Upper lobe of right lung (tissue), 1 donor: ENCODE measurements at regions not wholly inside any gene's neighbourhood (a gene's known extent, or its start where the extent isn't known, plus 50 kb on each side); places are given as distances from the start of the nearest gene placed in this dataset.

Source experiments
- ATAC-seq: fragments of 200-7000 bp; cut with Tn5 transposase; one replicate; pipeline ENCODE4 v1.9.1; 2020; ENCODE audit warnings: mild to moderate bottlenecking, moderate library complexity
- DNase-seq: peaks from one replicate; pipeline ENCODE4 v3.0.0-alpha.2; 2020
- H3K27ac ChIP-seq: fragments of 200-600 bp; one replicate; pipeline ENCODE4 v1.8.0; 2022
- H3K27me3 ChIP-seq: fragments of 200-600 bp; one replicate; pipeline ENCODE4 v1.8.0; 2022; ENCODE audit warnings: mild to moderate bottlenecking
- H3K36me3 ChIP-seq: fragments of 200-600 bp; one replicate; pipeline ENCODE4 v1.8.0; 2022
- H3K4me1 ChIP-seq: fragments of 200-600 bp; one replicate; pipeline ENCODE4 v1.8.0; 2022
- H3K4me3 ChIP-seq: fragments of 200-600 bp; one replicate; pipeline ENCODE4 v1.8.0; 2022; ENCODE audit warnings: mild to moderate bottlenecking
- H3K9me3 ChIP-seq: fragments of 200-600 bp; one replicate; pipeline ENCODE4 v1.8.0; 2022
- CTCF ChIP-seq: fragments of 200-600 bp; IDR thresholded peaks from one replicate; pipeline ENCODE4 v1.8.0; 2022; ENCODE audit warnings: antibody characterized with exemption
- intact Hi-C: fragments of 100-400 bp; cut with DNase I; formaldehyde crosslinking; loops from one replicate; pipeline ENCODE4 v1.11.0; 2022
- donor health status: DM: no; HTN: yes; CAD: no; lungs with severe emphysema.

DNA sequence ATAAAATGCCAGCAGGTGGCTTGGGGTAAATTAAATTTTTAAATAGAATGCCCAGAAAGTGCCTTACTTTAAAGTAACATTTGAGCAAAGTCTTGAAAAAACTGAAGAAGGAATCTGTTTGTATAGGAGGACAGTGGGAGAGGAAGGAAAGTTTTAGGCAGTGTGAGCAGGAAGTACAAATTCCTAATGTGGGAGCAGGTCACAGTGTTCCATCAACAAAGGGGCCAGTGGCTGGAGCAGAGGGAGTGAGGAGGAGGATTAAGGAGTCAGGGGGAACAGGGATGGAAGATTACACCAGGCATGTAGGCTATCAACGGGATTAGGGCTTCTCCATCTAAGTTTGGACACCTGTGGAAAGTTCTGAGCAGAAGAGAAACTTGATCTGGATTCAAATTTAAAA lies 439.2 kb upstream of the REG3G start:
- Histone ChIP-seq H3K36me3 (no peaks in the 10 kb centered on the region), H3K9me3 (no peaks in the 10 kb centered on the region), H3K27ac (no peak overlapping the region), H3K4me3 (no peak overlapping the region), H3K27me3 (no peaks in the 10 kb centered on the region), H3K4me1 (no peaks in the 10 kb centered on the region)
- no peak for TF ChIP-seq CTCF
- DNase-seq (no peak), ATAC-seq (no peak)
- intact Hi-C loops: no loop called here

DNA sequence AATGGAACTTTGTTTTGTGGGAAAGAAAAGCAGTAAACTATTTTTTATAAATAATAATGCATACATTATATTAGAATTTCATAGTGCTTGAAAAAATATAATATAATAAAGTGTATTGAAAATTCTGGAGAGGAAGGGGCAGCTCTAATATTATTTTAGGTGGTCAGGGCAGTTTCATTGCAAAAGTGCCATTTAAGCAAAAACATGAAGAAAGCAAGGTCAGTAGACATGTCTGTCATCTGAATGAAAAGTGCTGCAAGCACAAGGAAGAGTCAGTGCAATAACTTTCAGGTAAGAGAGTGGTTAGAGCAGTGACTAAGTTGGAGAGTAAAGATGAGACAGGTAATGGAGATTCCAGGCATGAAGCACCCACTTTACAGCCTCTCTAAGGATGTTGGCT lies 435.6 kb upstream of the REG3G start:
- intact Hi-C loops: no loop called here
- DNase-seq (no peak), ATAC-seq (no peak)
- Histone ChIP-seq H3K4me3 (no peak overlapping the region), H3K27ac (no peak overlapping the region), H3K36me3 (no peaks in the 10 kb centered on the region), H3K27me3 (no peaks in the 10 kb centered on the region), H3K9me3 (no peaks in the 10 kb centered on the region), H3K4me1 (no peaks in the 10 kb centered on the region)
- no peak for TF ChIP-seq CTCF

GRCh38 chr2:78592491-78592890 lies 433.0 kb upstream of the REG3G start:
- ATAC-seq: no peak
- Histone ChIP-seq H3K9me3 (no peaks in the 10 kb centered on the region), H3K27ac (no peak overlapping the region), H3K4me1 (no peaks in the 10 kb centered on the region), H3K27me3 (no peaks in the 10 kb centered on the region), H3K36me3 (no peaks in the 10 kb centered on the region), H3K4me3 (no peak overlapping the region)
- DNase-seq: no peak
- no peak for TF ChIP-seq CTCF
- intact Hi-C loops: no loop called here

DNA sequence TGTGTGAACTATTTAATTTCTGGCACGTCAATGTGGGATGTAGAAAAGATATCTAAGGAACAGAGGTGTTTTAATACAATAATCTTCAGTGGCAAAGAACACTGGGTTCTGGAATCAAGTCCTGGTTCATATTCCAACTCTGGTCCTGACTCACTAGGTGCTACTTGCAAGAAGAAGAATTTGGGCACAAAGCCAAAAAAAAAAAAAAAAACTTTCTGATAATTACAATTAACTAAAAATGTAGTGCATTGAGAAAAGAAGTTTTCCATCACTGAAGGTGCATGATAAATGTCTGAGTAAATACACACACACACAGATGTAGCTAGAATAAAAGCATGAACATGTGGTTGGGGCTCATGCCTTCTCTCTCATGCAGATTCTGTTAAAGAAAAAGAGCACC lies 424.4 kb upstream of the REG3G start:
- DNase-seq: no peak
- no peaks in the 10 kb centered on the region for H3K27me3 ChIP-seq
- intact Hi-C loops: no loop called here
- TF ChIP-seq CTCF: no peak
- ATAC-seq: no peak
- H3K36me3 ChIP-seq: no peaks in the 10 kb centered on the region
- no peak overlapping the region for H3K4me3 ChIP-seq
- H3K27ac ChIP-seq: no peak overlapping the region
- H3K4me1 ChIP-seq: no peaks in the 10 kb centered on the region
- H3K9me3 ChIP-seq: no peaks in the 10 kb centered on the region

DNA sequence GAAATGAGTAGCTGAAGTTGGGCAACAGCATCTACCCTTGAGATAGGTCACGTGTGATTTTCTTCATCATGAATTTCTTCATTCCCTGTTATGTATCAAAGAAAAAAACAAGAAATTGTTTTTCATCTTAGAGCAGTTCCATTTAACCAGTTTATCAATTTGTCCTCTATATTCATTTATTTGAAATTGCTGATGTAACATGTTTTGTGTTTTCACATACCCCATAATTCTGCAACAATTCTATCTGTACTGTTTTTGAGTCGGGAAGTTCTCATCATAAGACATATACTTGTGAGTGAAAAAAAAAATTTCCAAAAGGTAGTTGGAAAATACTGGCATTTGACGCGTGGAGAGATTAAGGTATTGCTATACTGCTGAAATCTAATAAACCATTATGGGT lies 422.6 kb upstream of the REG3G start:
- no peak for DNase-seq
- H3K4me1 ChIP-seq: no peaks in the 10 kb centered on the region
- no peak for ATAC-seq
- no peak for TF ChIP-seq CTCF
- H3K9me3 ChIP-seq: no peaks in the 10 kb centered on the region
- H3K4me3 ChIP-seq: no peak overlapping the region
- H3K36me3 ChIP-seq: no peaks in the 10 kb centered on the region
- intact Hi-C loops: no loop called here
- H3K27me3 ChIP-seq: no peaks in the 10 kb centered on the region
- H3K27ac ChIP-seq: no peak overlapping the region

DNA sequence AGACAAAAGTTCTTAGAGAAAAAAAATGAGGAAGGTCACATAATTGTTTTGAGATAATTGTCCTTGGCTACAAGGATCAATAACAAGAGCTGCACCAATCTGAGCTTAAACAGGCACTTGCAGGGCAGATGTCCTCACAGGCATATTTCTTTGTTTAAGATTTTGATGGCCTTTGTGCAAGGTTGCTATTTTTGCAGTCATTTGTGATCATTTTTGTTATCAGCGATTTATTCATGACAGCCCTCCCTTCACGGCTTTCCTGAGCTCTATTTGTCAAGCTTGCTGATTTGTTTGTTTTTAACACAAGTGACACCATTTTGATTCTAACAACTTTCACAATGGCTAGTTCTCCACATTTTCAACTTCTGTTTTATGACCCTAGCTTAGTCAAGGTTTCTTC lies 418.6 kb upstream of the REG3G start:
- Histone ChIP-seq H3K27ac (no peak overlapping the region), H3K4me3 (no peak overlapping the region), H3K27me3 (no peaks in the 10 kb centered on the region), H3K4me1 (no peaks in the 10 kb centered on the region), H3K9me3 (no peaks in the 10 kb centered on the region), H3K36me3 (no peaks in the 10 kb centered on the region)
- no peak for TF ChIP-seq CTCF
- DNase-seq (no peak), ATAC-seq (no peak)
- intact Hi-C loops: no loop called here
